Liver (tissue), 8 donors: ENCODE measurements at regions not wholly inside any gene's neighbourhood (a gene's known extent, or its start where the extent isn't known, plus 50 kb on each side); places are given as distances from the start of the nearest gene placed in this dataset.

Experiments
- DNase-seq: peaks from one replicate; pipeline ENCODE4 v3.0.0-alpha.2; 2017; ENCODE audit warnings: low spot score
- H3K27ac ChIP-seq, 2 donors: one replicate each; pipeline ENCODE4 v1.7.0; 2013; ENCODE audit warnings: inconsistent platforms in 2 of 2, low read length in 2 of 2, control low read depth in 1 of 2, low read depth in 1 of 2, mild to moderate bottlenecking in 1 of 2
- H3K27me3 ChIP-seq, 4 donors: one replicate each; pipeline versions ENCODE4 v1.6.1 to v1.7.0; 2013; ENCODE audit warnings: low read length in 3 of 4, inconsistent platforms in 1 of 4, mild to moderate bottlenecking in 1 of 4, moderate library complexity in 1 of 4; ENCODE audit not compliant: control insufficient read depth in 4 of 4, insufficient read depth in 4 of 4
- H3K36me3 ChIP-seq, 4 donors: one replicate each; pipeline versions ENCODE4 v1.6.1 to v1.7.0; 2013; ENCODE audit warnings: low read length in 3 of 4, mild to moderate bottlenecking in 3 of 4, low read depth in 1 of 4, moderate library complexity in 1 of 4; ENCODE audit not compliant: control insufficient read depth in 4 of 4, insufficient read depth in 3 of 4
- H3K4me1 ChIP-seq, 4 donors: one replicate each; pipeline versions ENCODE4 v1.6.1 to v1.7.0; 2013; ENCODE audit warnings: low read length in 3 of 4, mild to moderate bottlenecking in 3 of 4, moderate library complexity in 1 of 4; ENCODE audit not compliant: control insufficient read depth in 4 of 4, insufficient read depth in 4 of 4
- H3K4me3 ChIP-seq, 3 donors: one replicate each; pipeline versions ENCODE4 v1.6.1 to v1.7.0; 2013; ENCODE audit warnings: low read length in 3 of 3, control low read depth in 1 of 3, low read depth in 1 of 3, mild to moderate bottlenecking in 1 of 3
- H3K9ac ChIP-seq, 2 donors: one replicate each; pipeline ENCODE4 v1.7.0; 2013; ENCODE audit warnings: low read length in 2 of 2, mild to moderate bottlenecking in 2 of 2, moderate library complexity in 2 of 2, control low read depth in 1 of 2, low read depth in 1 of 2
- H3K9me3 ChIP-seq, 4 donors: one replicate each; pipeline versions ENCODE4 v1.6.1 to v1.7.0; 2013; ENCODE audit warnings: low read length in 3 of 4; ENCODE audit not compliant: control insufficient read depth in 4 of 4
- EGR1 ChIP-seq, 2 donors: IDR thresholded peaks; 2 replicates each; pipeline ENCODE4 v1.6.1; 2016 to 2018; ENCODE audit warnings: antibody characterized with exemption in 2 of 2, low read depth in 2 of 2
- FOXA1 ChIP-seq: IDR thresholded peaks from 2 replicates; pipeline ENCODE4 v1.6.1; 2016; ENCODE audit warnings: antibody characterized with exemption
- FOXA2 ChIP-seq: IDR thresholded peaks from 2 replicates; pipeline ENCODE4 v1.6.1; 2016; ENCODE audit warnings: antibody characterized with exemption
- GABPA ChIP-seq, 2 donors: IDR thresholded peaks in 1 of 2; conservative IDR thresholded peaks in 1 of 2; 2 replicates each; pipeline ENCODE4 v1.6.1; 2016; ENCODE audit warnings: antibody characterized with exemption in 2 of 2, mild to moderate bottlenecking in 1 of 2, moderate library complexity in 1 of 2
- JUND ChIP-seq, 2 donors: IDR thresholded peaks; 2 replicates each; pipeline ENCODE4 v1.6.1; 2016; ENCODE audit warnings: antibody characterized with exemption in 2 of 2
- NR2F2 ChIP-seq: IDR thresholded peaks from 2 replicates; pipeline ENCODE4 v1.6.1; 2016; ENCODE audit warnings: antibody characterized with exemption
- RAD21 ChIP-seq, 2 donors: IDR thresholded peaks; 2 replicates each; pipeline ENCODE4 v1.6.1; 2016; ENCODE audit warnings: antibody characterized with exemption in 2 of 2, mild to moderate bottlenecking in 2 of 2
- RXRA ChIP-seq, 2 donors: IDR thresholded peaks; 2 replicates each; pipeline ENCODE4 v1.6.1; 2017 to 2018; ENCODE audit warnings: antibody characterized with exemption in 2 of 2, mild to moderate bottlenecking in 1 of 2
- SP1 ChIP-seq: IDR thresholded peaks from 2 replicates; pipeline ENCODE4 v1.6.1; 2018; ENCODE audit warnings: antibody characterized with exemption, mild to moderate bottlenecking
- TAF1 ChIP-seq: conservative IDR thresholded peaks from 2 replicates; pipeline ENCODE4 v1.6.1; 2016; ENCODE audit warnings: antibody characterized with exemption, mild to moderate bottlenecking
- WGBS: extraction: QIAGEN DNeasy Blood & Tissue Kit; methylation state at CpG from one replicate; pipeline ENCODE4 v1.1.7; 2013; 5-methylcytosine and 5-hydroxymethylcytosine counted together
- TF ChIP-seq, protein P1 (sequence below): IDR thresholded peaks from 2 replicates; pipeline ENCODE4 v1.6.1; 2016; ENCODE audit warnings: antibody characterized with exemption, mild to moderate bottlenecking
- TF ChIP-seq, protein P2 (sequence below): IDR thresholded peaks from 2 replicates; pipeline ENCODE4 v1.6.1; 2016; ENCODE audit warnings: antibody characterized with exemption
- TF ChIP-seq, protein P3 (sequence below): IDR thresholded peaks from 2 replicates; pipeline ENCODE4 v1.6.1; 2016; ENCODE audit warnings: antibody characterized with exemption
- TF ChIP-seq, protein P4 (sequence below): fragments of 150-350 bp; IDR thresholded peaks from 2 replicates; pipeline ENCODE4 v1.5.1; 2017; ENCODE audit warnings: improper control_type of control experiment, low read depth, low read length; ENCODE audit not compliant: missing input control
- donor health status: healthy.
- donor health status: healthy.
- donor health status: healthy.
- donor health status: healthy.
- donor health status: healthy.

DNA sequence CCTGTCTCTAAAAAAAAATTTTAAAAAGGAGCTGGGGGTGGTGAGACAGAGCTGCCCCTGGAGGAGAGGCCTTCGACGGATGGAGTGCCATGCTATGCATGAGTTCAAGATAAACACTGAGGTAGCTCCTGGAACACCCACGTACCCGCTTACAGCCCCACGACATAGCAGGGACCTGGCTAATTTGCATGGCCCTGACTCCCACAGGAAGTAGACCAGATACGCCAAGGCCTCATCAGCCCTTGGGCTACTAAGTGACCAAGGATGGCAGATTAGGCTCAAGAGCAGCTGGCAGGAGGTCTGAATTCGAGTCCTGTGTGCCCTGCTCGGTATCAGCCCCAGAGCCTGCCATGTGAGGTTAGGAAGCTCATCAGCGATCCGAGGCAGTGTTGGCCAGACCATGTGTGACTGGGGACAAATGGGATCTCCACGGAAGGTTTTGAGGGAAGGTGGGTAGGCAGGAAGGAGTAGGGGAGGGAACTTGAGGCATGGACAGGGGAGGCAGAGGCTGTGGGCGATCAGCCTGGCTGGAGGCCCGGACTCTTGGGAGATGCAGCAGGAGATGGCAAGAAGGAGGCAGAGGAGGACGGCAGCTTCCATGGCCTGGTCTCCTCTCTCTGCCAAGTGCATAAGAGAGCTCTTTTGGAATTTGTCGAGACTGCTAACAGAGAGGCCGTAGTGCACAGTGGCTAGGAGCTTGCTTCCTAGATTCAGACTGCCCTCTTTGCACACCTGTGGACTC, 218.3 kb downstream of the GLI2 start (continued):
- TF ChIP-seq, protein P1, sequence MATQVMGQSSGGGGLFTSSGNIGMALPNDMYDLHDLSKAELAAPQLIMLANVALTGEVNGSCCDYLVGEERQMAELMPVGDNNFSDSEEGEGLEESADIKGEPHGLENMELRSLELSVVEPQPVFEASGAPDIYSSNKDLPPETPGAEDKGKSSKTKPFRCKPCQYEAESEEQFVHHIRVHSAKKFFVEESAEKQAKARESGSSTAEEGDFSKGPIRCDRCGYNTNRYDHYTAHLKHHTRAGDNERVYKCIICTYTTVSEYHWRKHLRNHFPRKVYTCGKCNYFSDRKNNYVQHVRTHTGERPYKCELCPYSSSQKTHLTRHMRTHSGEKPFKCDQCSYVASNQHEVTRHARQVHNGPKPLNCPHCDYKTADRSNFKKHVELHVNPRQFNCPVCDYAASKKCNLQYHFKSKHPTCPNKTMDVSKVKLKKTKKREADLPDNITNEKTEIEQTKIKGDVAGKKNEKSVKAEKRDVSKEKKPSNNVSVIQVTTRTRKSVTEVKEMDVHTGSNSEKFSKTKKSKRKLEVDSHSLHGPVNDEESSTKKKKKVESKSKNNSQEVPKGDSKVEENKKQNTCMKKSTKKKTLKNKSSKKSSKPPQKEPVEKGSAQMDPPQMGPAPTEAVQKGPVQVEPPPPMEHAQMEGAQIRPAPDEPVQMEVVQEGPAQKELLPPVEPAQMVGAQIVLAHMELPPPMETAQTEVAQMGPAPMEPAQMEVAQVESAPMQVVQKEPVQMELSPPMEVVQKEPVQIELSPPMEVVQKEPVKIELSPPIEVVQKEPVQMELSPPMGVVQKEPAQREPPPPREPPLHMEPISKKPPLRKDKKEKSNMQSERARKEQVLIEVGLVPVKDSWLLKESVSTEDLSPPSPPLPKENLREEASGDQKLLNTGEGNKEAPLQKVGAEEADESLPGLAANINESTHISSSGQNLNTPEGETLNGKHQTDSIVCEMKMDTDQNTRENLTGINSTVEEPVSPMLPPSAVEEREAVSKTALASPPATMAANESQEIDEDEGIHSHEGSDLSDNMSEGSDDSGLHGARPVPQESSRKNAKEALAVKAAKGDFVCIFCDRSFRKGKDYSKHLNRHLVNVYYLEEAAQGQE = no peak

DNA sequence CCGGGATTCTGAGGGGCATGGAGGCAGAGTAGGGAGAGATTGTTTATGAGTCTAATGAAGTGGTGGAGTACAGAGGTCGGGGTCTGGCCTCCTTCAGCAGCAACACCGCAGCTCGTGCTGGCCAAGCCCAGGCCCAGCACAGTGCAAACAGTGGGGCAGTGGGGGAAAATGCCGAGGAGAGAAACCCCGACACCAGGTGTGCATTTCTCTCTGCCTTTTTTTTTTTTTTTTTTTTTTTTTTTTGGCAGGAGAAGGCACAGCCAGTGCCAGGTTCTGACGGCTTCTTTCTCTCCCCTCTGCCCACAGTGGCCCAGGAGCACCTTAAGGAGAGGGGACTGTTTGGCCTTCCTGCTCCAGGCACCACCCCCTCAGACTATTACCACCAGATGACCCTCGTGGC, 219.3 kb downstream of the GLI2 start:
- H3K9me3 ChIP-seq = no peaks in the 10 kb centered on the region
- no peak for TF ChIP-seq TAF1
- TF ChIP-seq RXRA (IDR thresholded peaks at IDR 0.05) = no peak
- TF ChIP-seq, protein P2, sequence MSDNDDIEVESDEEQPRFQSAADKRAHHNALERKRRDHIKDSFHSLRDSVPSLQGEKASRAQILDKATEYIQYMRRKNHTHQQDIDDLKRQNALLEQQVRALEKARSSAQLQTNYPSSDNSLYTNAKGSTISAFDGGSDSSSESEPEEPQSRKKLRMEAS = no peak
- TF ChIP-seq, protein P3, sequence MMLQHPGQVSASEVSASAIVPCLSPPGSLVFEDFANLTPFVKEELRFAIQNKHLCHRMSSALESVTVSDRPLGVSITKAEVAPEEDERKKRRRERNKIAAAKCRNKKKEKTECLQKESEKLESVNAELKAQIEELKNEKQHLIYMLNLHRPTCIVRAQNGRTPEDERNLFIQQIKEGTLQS = no peak
- TF ChIP-seq EGR1 (IDR thresholded peaks at IDR 0.05; ENCODE audit: low read depth in 2 of 2) = no peak
- TF ChIP-seq RAD21 (IDR thresholded peaks at IDR 0.05) = no peak
- TF ChIP-seq SP1 = no peak
- H3K27ac ChIP-seq = no peak overlapping the region

DNA sequence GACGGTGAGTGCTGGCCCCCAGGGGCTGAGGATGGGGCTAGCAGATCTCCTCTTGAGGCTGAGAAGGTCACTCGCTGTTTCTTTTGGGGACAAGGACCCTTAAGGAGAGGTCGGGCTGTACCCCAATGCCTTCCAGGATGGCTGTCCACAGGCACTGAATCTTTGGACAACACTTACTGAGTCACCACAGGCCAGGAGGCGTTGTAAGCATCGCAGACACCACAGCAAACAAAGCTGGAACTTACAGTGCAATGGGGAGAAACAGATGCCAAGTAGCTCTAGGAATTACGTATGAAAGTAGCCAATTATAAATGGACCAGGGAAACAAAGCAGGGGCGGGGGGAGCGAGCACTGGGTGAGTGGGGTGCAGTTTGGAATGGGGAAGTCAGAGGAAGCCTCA, 219.8 kb downstream of the GLI2 start:
- Histone ChIP-seq H3K27ac (no peak overlapping the region), H3K4me1 (no peaks in the 10 kb centered on the region), H3K36me3 (no peaks in the 10 kb centered on the region), H3K27me3 (no peaks in the 10 kb centered on the region), H3K4me3 (no peak overlapping the region), H3K9ac (no peak overlapping the region), H3K9me3 (no peaks in the 10 kb centered on the region)
- DNase-seq = no peak
- no peak for TF ChIP-seq NR2F2
- no peak for TF ChIP-seq GABPA (IDR thresholded peaks at IDR 0.05 in 1 of 2, conservative IDR thresholded peaks at IDR 0.05 in 1 of 2)
- TF ChIP-seq JUND (IDR thresholded peaks at IDR 0.05) = no peak
- TF ChIP-seq, protein P4, sequence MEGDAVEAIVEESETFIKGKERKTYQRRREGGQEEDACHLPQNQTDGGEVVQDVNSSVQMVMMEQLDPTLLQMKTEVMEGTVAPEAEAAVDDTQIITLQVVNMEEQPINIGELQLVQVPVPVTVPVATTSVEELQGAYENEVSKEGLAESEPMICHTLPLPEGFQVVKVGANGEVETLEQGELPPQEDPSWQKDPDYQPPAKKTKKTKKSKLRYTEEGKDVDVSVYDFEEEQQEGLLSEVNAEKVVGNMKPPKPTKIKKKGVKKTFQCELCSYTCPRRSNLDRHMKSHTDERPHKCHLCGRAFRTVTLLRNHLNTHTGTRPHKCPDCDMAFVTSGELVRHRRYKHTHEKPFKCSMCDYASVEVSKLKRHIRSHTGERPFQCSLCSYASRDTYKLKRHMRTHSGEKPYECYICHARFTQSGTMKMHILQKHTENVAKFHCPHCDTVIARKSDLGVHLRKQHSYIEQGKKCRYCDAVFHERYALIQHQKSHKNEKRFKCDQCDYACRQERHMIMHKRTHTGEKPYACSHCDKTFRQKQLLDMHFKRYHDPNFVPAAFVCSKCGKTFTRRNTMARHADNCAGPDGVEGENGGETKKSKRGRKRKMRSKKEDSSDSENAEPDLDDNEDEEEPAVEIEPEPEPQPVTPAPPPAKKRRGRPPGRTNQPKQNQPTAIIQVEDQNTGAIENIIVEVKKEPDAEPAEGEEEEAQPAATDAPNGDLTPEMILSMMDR = no peak
- TF ChIP-seq RAD21 (IDR thresholded peaks at IDR 0.05) = no peak
- TF ChIP-seq FOXA1 = no peak
- no peak for TF ChIP-seq EGR1 (IDR thresholded peaks at IDR 0.05; ENCODE audit: low read depth in 2 of 2)
- no peak for TF ChIP-seq FOXA2
- WGBS = 73% methylated on average over 8 of the region's 8 CpGs

More for the DNA sequence above, 219.3 kb downstream of the GLI2 start:
- 73% methylated on average over 8 of the region's 8 CpGs for WGBS
- no peaks in the 10 kb centered on the region for H3K36me3 ChIP-seq
- no peaks in the 10 kb centered on the region for H3K4me1 ChIP-seq
- no peak overlapping the region for H3K4me3 ChIP-seq
- H3K27me3 ChIP-seq = no peaks in the 10 kb centered on the region
- no peak overlapping the region for H3K9ac ChIP-seq
- DNase-seq = no peak
